NCI-H1436 treated with DMSO at 0.1 percent for 48 hours (cell line): ENCODE measurements at regions not wholly inside any gene's neighbourhood (a gene's known extent, or its start where the extent isn't known, plus 50 kb on each side); places are given as distances from the start of the nearest gene placed in this dataset.

Experiments used
- DNase-seq: peaks from one replicate; lab custom pipeline; 2025; lab: John Stamatoyannopoulos, UW

- no peak for DNase-seq
Measured at GRCh38 chr1:219399446-219399845, 213.5 kb downstream of the ZC3H11B start.

- DNase-seq, result no peak
Measured at GRCh38 chr1:219398815-219399396, 214.0 kb downstream of the ZC3H11B start.

DNA sequence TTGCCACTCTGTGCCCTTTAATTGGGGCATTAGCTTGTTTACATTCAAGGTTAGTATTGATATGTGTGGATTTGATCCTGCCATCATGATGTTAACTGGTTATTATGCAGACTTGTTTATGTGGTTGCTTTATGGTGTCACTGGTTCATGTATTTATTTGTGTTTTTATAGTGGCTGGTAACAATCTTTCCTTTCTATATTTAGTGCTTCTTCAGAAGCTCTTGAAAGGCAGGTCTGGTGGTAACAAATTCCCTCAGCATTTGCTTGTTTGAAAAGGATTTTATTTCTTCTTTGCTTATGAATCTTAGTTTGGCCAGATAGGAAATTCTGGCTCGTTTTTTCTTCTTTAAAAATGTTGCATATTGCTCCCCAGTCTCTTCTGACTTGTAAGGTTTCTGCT, 215.4 kb downstream of the ZC3H11B start:
- no peak for DNase-seq

DNA sequence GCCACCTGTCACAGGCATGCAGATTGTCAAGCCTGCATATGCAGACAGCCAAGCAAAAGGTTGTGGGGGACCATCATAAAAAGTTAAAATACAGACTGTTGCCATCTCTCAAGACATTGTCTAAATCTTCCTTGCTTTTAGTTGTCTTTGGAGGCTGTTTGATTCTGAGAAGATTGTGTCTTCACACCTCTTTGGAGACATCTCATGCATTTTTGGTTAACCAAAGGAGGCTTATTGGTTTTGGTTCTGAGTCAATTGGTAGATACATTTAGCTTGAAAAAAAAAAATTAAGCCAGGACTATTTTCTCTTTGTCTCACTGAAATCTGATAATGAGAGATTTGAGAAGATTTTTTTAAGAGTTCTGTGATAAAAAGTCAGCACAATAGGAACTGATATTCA, 217.6 kb downstream of the LYPLAL1 start:
- DNase-seq, result no peak

DNA sequence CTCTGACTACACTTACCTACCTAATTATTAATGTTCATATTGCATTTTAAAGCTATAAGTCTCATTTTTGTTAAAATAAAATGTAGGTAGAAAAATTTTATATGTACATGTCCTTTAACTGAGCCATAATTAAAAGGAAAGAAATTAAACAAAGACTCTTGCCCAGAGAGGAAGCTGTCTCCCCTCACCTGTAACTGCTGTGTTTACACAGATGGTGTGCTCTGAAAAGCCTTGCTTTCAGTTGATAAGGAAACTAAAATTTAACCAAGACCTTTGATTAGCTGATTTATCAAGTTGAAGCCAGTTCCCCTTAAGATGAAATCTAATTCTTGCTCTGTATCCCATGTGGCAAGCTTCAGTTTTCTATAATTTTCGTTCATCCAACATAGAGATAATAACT, 213.5 kb downstream of the LYPLAL1 start:
- peak; percentile 39 for DNase-seq

GRCh38 chr1:219385787-219386427, 212.2 kb downstream of the LYPLAL1 start:
- peak; percentile 61 for DNase-seq

DNA sequence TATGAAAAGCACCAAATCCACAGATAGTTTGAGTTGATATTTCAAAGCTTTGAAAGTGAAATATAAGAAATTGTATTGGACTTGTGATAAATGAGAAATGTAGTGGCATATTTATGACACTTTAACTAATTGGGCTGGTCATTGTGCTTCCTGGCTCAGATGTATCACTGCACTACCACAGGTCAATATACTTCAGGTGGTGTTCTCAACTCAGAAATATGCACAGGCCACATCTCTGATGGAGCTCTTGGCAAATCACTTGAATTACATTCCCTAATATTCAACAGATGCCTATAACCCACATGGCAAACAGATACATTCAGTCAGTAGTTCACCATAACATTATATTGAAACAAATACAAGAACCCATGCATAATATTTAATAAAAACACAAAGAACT, 209.6 kb downstream of the LYPLAL1 start:
- DNase-seq, result no peak

- DNase-seq, result no peak
Measured at GRCh38 chr1:219381396-219381795, 207.7 kb downstream of the LYPLAL1 start.

GRCh38 chr1:219380463-219380862, 206.8 kb downstream of the LYPLAL1 start:
- no peak for DNase-seq

- no peak for DNase-seq
Measured at GRCh38 chr1:219379691-219380090, 206.0 kb downstream of the LYPLAL1 start.

DNA sequence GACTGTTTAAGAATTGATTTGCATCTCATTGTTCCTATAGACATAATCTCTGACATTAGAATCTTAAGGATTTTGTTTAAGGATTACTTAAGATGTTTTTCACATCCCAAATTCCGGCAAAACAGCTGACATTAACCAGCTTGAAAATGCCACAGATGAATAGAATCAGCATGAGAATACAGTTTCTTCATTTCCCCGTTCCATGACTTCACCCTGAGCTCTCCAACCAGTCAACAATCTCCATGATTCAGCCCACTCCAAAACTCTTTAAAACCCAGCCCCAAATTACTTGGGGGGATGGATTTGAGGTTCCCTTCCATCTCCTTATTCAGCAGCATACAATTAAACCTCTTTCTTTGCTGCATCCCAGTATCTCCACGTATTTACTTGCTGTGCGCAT, 201.0 kb downstream of the LYPLAL1 start:
- no peak for DNase-seq

- no peak for DNase-seq
Measured at GRCh38 chr1:219374046-219374566, 200.4 kb downstream of the LYPLAL1 start.

DNA sequence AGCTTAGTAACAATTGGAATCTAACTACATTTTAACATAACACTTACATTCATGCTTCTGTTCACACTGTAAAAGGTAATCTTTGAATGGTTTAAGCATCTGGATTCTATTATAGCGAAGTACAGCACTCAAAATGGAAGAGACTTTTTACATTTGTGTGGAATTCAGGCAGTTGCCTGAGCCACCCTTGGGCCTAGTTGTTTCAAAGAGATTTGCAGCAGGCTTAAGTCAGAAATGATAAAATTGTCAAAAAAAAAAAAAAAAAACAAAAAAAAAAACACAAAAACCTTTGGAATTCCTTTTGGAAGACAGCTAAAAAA, 199.9 kb downstream of the LYPLAL1 start:
- no peak for DNase-seq

- no peak for DNase-seq
Measured at GRCh38 chr1:219372916-219373615, 199.4 kb downstream of the LYPLAL1 start.

GRCh38 chr1:219371471-219371870, 197.8 kb downstream of the LYPLAL1 start:
- no peak for DNase-seq

DNA sequence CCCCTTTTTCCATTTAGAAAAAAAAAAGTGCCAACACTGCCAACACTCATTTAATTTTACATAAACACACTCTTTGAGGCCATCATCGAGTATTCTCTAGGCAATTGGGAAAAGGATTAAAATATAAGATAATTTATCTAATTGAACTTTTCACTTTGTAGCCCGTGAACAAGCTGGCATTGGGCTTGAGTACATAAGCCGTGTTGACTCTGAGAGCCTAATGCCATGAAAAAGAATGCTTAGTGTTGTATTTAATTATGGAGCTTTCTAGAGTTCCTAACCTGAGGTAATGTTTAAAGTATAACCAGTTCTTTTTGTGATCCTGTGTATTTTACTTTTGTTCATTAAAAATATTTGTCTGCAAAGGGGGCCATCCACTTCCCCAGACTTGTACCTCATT, 193.8 kb downstream of the LYPLAL1 start:
- peak; percentile 84 for DNase-seq

DNA sequence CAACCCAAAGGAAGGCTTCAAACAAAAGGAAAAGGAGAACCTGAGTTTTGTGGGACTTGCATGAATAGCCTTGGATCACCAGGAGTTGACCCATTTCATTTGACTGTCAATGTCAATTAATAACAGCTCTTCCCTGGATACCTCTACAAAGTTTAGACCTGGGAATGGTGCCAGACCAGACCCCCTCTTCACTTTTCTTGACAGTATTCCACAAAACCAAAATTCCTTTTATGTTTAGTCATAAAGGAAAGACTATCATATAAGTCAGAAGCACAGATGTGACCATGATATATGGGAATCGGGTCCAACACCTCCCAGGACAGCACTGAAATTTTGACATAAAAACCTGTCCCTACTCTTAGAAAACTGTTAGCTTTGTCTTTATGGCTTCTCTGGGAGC, 191.8 kb downstream of the LYPLAL1 start:
- DNase-seq, result no peak

- DNase-seq, result no peak
Measured at GRCh38 chr1:219362702-219363101, 189.0 kb downstream of the LYPLAL1 start.

DNA sequence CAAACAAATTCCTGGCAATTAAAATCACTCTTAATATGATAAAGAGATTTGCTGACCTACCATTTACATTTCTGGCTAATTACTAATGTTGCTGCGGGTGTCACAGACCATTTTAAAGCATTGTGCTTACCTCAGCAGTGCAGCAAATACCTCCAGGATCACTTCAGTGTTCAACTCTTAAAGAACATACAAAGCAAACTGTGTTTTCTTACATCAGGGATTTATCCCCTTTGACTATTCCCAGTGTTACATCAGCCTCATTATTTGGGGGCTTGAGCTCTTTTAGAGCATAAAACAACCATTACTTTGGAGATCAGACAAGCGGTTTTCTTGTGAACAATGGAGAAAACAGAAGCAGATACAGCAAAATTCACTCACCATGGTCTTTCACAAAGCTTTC, 185.4 kb downstream of the LYPLAL1 start:
- DNase-seq, result no peak

DNA sequence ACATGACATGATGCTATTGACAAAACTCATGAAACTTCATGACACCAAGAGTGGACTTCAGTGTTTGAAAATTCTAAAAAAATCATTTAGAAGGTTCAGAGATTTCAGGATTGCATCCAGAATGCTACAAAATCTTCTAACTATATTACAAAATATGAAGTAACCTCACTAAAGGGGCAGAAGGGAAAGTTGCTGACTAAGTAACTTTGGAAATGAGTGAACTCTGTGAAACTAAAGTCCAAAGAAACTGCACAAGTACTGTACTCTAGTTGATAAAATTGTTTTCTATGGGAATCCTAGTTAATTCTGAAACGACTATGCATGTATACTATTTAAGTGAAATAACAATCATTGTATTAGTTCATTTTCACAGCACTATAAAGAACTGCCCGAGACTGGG, 184.4 kb downstream of the LYPLAL1 start:
- DNase-seq, result no peak

GRCh38 chr1:219354962-219355361, 181.3 kb downstream of the LYPLAL1 start:
- no peak for DNase-seq

GRCh38 chr1:219352961-219353651, 179.4 kb downstream of the LYPLAL1 start:
- DNase-seq, result no peak
